H9 (cell line): ENCODE measurements at regions not wholly inside any gene's neighbourhood (a gene's known extent, or its start where the extent isn't known, plus 50 kb on each side); places are given as distances from the start of the nearest gene placed in this dataset.

Experiments
- DNase-seq: peaks from one replicate; pipeline ENCODE4 v3.0.0-alpha.2; 2017
- H2AFZ ChIP-seq: one replicate; pipeline ENCODE4 v1.6.1; 2013; ENCODE audit warnings: mild to moderate bottlenecking, low read length, control low read depth, moderate library complexity
- H2AK5ac ChIP-seq: 2 replicates; pipeline ENCODE4 v1.6.1; 2013; ENCODE audit warnings: low read length, control low read depth, mixed read lengths; ENCODE audit not compliant: insufficient read length
- H2BK120ac ChIP-seq: one replicate; pipeline ENCODE4 v1.6.1; 2013; ENCODE audit warnings: low read depth, mild to moderate bottlenecking, low read length, control low read depth, inconsistent platforms; ENCODE audit not compliant: poor library complexity, severe bottlenecking
- H2BK12ac ChIP-seq: 2 replicates; pipeline ENCODE4 v1.6.1; 2013; ENCODE audit warnings: low read length, control low read depth, mixed read lengths, low read depth; ENCODE audit not compliant: insufficient read length
- H2BK15ac ChIP-seq: 2 replicates; pipeline ENCODE4 v1.6.1; 2013; ENCODE audit warnings: low read depth, low read length, control low read depth
- H2BK20ac ChIP-seq: one replicate; pipeline ENCODE4 v1.6.1; 2013; ENCODE audit warnings: low read depth, mild to moderate bottlenecking, low read length, control low read depth, inconsistent platforms; ENCODE audit not compliant: poor library complexity, severe bottlenecking
- H2BK5ac ChIP-seq: 2 replicates; pipeline ENCODE4 v1.6.1; 2013; ENCODE audit warnings: low read length, control low read depth, mixed read lengths; ENCODE audit not compliant: insufficient read length
- H3K14ac ChIP-seq: 2 replicates; pipeline ENCODE4 v1.6.1; 2013; ENCODE audit warnings: low read length, control low read depth; ENCODE audit not compliant: insufficient read depth
- H3K18ac ChIP-seq: 2 replicates; pipeline ENCODE4 v1.6.1; 2013; ENCODE audit warnings: low read depth, mild to moderate bottlenecking, mixed read lengths, low read length, control low read depth; ENCODE audit not compliant: insufficient read length
- H3K23ac ChIP-seq: 2 replicates; pipeline ENCODE4 v1.6.1; 2013; ENCODE audit warnings: low read length, control low read depth, mixed read lengths, low read depth; ENCODE audit not compliant: insufficient read length
- H3K23me2 ChIP-seq: 2 replicates; pipeline ENCODE4 v1.6.1; 2013; ENCODE audit warnings: low read depth, mild to moderate bottlenecking, mixed read lengths, low read length, control low read depth; ENCODE audit not compliant: insufficient read length, poor library complexity, severe bottlenecking
- H3K27ac ChIP-seq: 2 replicates; pipeline ENCODE4 v1.5.1; 2013; ENCODE audit warnings: low read length, control low read depth, mixed read lengths, low read depth; ENCODE audit not compliant: insufficient read length
- H3K27me3 ChIP-seq: 2 replicates; pipeline ENCODE4 v1.6.1; 2013; ENCODE audit warnings: low read length, control low read depth, inconsistent platforms; ENCODE audit not compliant: insufficient read depth
- H3K4ac ChIP-seq: 2 replicates; pipeline ENCODE4 v1.6.1; 2013; ENCODE audit warnings: low read depth, mild to moderate bottlenecking, control low read depth, inconsistent platforms, low read length, moderate library complexity
- H3K4me1 ChIP-seq: 2 replicates; pipeline ENCODE4 v1.6.1; 2013; ENCODE audit warnings: low read length, control low read depth, inconsistent platforms; ENCODE audit not compliant: insufficient read depth
- H3K4me2 ChIP-seq: 2 replicates; pipeline ENCODE4 v1.6.1; 2013; ENCODE audit warnings: low read length, control low read depth, mixed read lengths; ENCODE audit not compliant: insufficient read length, insufficient read depth
- H3K56ac ChIP-seq: 2 replicates; pipeline ENCODE4 v1.6.1; 2013; ENCODE audit warnings: low read depth, mild to moderate bottlenecking, mixed read lengths, low read length, control low read depth; ENCODE audit not compliant: insufficient read length
- H3K79me1 ChIP-seq: 2 replicates; pipeline ENCODE4 v1.6.1; 2013; ENCODE audit warnings: low read depth, mild to moderate bottlenecking, moderate library complexity, low read length, control low read depth, inconsistent platforms; ENCODE audit not compliant: insufficient read depth, poor library complexity, severe bottlenecking
- H3K79me2 ChIP-seq: 2 replicates; pipeline ENCODE4 v1.6.1; 2013; ENCODE audit warnings: low read length, control low read depth, inconsistent platforms; ENCODE audit not compliant: insufficient read depth
- H3K9ac ChIP-seq: 2 replicates; pipeline ENCODE4 v1.6.1; 2013; ENCODE audit warnings: low read length, control low read depth, mixed read lengths; ENCODE audit not compliant: insufficient read length; ENCODE audit errors: extremely low read depth
- H3K9me3 ChIP-seq: one replicate; pipeline ENCODE4 v1.6.1; 2013; ENCODE audit warnings: low read depth, low read length, inconsistent platforms; ENCODE audit not compliant: control insufficient read depth
- H3T11ph ChIP-seq: one replicate; pipeline ENCODE4 v1.6.1; 2013; ENCODE audit warnings: mild to moderate bottlenecking, low read length, control low read depth, inconsistent platforms
- H4K20me1 ChIP-seq: one replicate; pipeline ENCODE4 v1.6.1; 2013; ENCODE audit not compliant: control insufficient read depth, insufficient read length, insufficient read depth
- H4K5ac ChIP-seq: 2 replicates; pipeline ENCODE4 v1.6.1; 2013; ENCODE audit warnings: low read depth, mild to moderate bottlenecking, mixed read lengths, low read length, control low read depth; ENCODE audit not compliant: insufficient read length
- H4K8ac ChIP-seq: replicated peaks from 2 replicates; pipeline ENCODE4 v1.6.1; 2013; ENCODE audit warnings: low read length, control low read depth, mixed read lengths, low read depth; ENCODE audit not compliant: insufficient read length
- H4K91ac ChIP-seq: 2 replicates; pipeline ENCODE4 v1.6.1; 2013; ENCODE audit warnings: low read depth, mild to moderate bottlenecking, moderate library complexity, mixed read lengths, low read length, control low read depth; ENCODE audit not compliant: insufficient read length
- H3K27ac Mint-ChIP-seq, 3 experiments: 2 replicates in 2 of 3; 3 replicates in 1 of 3; pipeline ENCODE4 v1.8.0; 2020 to 2021; ENCODE audit warnings: mixed read lengths in 3 of 3, mild to moderate bottlenecking in 1 of 3, moderate library complexity in 1 of 3
- H3K27me3 Mint-ChIP-seq: 2 replicates; pipeline ENCODE4 v1.8.0; 2021; ENCODE audit warnings: low read depth, mild to moderate bottlenecking, moderate library complexity, mixed read lengths
- H3K36me3 Mint-ChIP-seq, 3 experiments: 2 replicates in 2 of 3; 3 replicates in 1 of 3; pipeline ENCODE4 v1.8.0; 2020 to 2021; ENCODE audit warnings: low read depth in 3 of 3, mixed read lengths in 3 of 3; ENCODE audit not compliant: insufficient read depth in 1 of 3
- H3K4me1 Mint-ChIP-seq, 2 experiments: 2 replicates each; pipeline ENCODE4 v1.8.0; 2020; ENCODE audit warnings: mixed read lengths in 2 of 2
- H3K4me3 Mint-ChIP-seq, 2 experiments: 2 replicates in 1 of 2; 3 replicates in 1 of 2; pipeline ENCODE4 v1.8.0; 2020 to 2021; ENCODE audit warnings: mild to moderate bottlenecking in 2 of 2, mixed read lengths in 2 of 2, moderate library complexity in 1 of 2
- H3K9me3 Mint-ChIP-seq, 2 experiments: 2 replicates in 1 of 2; 3 replicates in 1 of 2; pipeline ENCODE4 v1.8.0; 2020; ENCODE audit warnings: mild to moderate bottlenecking in 2 of 2, mixed read lengths in 2 of 2, moderate library complexity in 1 of 2
- WGBS: extraction: QIAGEN DNeasy Blood & Tissue Kit; methylation state at CpG from one replicate; pipeline ENCODE4 v1.1.7; 2013; ENCODE audit warnings: missing lambda C conversion rate, low lambda C conversion rate, mixed read lengths; ENCODE audit not compliant: insufficient read length; ENCODE audit errors: extremely low coverage; 5-methylcytosine and 5-hydroxymethylcytosine counted together
- TF ChIP-seq, protein P1 (sequence below): fragments of 200-600 bp; sonication (generic); conservative IDR thresholded peaks from 3 replicates; pipeline ENCODE4 v1.8.0; 2021; ENCODE audit warnings: antibody characterized with exemption, mild to moderate bottlenecking

DNA sequence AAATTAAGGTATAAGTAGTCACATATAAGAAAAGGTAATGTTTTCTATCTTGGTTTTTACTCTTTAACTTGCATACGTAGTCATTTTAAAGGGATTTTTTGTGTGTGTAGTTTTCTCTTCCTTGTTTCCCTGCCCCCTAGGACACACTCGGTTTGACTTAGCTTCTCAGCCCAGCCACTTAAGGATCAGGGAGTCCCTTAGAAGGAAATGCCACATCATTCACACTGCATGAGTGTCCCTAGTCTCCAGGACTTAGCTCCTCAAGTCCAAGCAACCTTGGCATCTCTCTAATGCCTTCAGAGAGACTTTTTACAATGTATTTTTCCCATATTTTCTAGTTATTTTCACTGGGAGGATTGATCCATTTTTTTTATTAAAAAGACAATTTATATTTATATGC, 1407.7 kb downstream of the EFNB2 start:
- Histone ChIP-seq H2BK120ac (no peak overlapping the region), H3K27me3 (no peaks in the 10 kb centered on the region), H4K91ac (no peak overlapping the region), H2BK15ac (no peak overlapping the region), H3T11ph (no peak overlapping the region), H3K79me2 (no peaks in the 10 kb centered on the region), H3K18ac (no peak overlapping the region), H3K27ac (no peak overlapping the region), H3K4ac (no peak overlapping the region), H3K23ac (no peak overlapping the region), H3K56ac (no peak overlapping the region), H2BK12ac (no peak overlapping the region), H3K23me2 (no peaks in the 10 kb centered on the region), H3K9me3 (no peaks in the 10 kb centered on the region), H4K8ac (no peak overlapping the region), H2BK20ac (no peak overlapping the region), H4K20me1 (no peaks in the 10 kb centered on the region), H2AFZ (no peak overlapping the region), H2AK5ac (no peak overlapping the region), H3K9ac (no peak overlapping the region), H3K79me1 (no peaks in the 10 kb centered on the region), H2BK5ac (no peak overlapping the region), H3K4me2 (no peak overlapping the region), H4K5ac (no peak overlapping the region), H3K14ac (no peak overlapping the region), H3K4me1 (no peaks in the 10 kb centered on the region)
- H3K4me1 Mint-ChIP-seq: no peaks in the 10 kb centered on the region
- H3K27ac Mint-ChIP-seq: peak overlapping the region in 1 of 3 experiments; percentile 3; a peak in 2 of 7 replicates
- DNase-seq: no peak
- H3K4me3 Mint-ChIP-seq: no peak overlapping the region
- H3K36me3 Mint-ChIP-seq: no peaks in the 10 kb centered on the region
- H3K9me3 Mint-ChIP-seq: no peaks in the 10 kb centered on the region
- no CpG with 5 or more reads among the region's 2 CpGs for WGBS
- H3K27me3 Mint-ChIP-seq: no peaks in the 10 kb centered on the region
- TF ChIP-seq, protein P1, sequence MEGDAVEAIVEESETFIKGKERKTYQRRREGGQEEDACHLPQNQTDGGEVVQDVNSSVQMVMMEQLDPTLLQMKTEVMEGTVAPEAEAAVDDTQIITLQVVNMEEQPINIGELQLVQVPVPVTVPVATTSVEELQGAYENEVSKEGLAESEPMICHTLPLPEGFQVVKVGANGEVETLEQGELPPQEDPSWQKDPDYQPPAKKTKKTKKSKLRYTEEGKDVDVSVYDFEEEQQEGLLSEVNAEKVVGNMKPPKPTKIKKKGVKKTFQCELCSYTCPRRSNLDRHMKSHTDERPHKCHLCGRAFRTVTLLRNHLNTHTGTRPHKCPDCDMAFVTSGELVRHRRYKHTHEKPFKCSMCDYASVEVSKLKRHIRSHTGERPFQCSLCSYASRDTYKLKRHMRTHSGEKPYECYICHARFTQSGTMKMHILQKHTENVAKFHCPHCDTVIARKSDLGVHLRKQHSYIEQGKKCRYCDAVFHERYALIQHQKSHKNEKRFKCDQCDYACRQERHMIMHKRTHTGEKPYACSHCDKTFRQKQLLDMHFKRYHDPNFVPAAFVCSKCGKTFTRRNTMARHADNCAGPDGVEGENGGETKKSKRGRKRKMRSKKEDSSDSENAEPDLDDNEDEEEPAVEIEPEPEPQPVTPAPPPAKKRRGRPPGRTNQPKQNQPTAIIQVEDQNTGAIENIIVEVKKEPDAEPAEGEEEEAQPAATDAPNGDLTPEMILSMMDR: no peak
